ENCODE measurements at regions not wholly inside any gene's neighbourhood (a gene's known extent, or its start where the extent isn't known, plus 50 kb on each side); places are given as distances from the start of the nearest gene placed in this dataset.
A peak's percentile ranks its signal among the peaks of the same experiment; 100 is the strongest.

DNA sequence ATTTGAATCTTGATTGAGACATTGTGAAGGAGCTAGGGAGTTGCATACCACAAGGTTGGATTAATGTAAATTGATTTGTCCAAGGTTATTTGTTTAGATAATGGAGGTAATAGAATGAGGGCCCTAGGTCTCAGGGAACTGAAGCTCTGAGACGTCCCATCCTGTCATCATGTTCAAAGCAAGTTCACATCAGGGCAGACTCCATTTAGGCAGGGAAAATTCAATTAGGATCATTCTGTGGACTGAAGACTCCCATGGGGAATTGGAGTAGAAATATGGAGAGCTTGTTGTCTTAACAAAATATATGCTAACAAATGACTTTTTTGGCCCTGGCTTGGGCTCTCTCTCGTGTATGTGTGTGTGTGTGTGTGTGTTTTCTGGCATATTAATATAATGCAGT is 722.0 kb upstream of the ADAMTS16 start:
- DNase-seq = no peak

GRCh38 chr5:4419281-4419680 is 720.8 kb upstream of the ADAMTS16 start:
- no peak for DNase-seq

DNA sequence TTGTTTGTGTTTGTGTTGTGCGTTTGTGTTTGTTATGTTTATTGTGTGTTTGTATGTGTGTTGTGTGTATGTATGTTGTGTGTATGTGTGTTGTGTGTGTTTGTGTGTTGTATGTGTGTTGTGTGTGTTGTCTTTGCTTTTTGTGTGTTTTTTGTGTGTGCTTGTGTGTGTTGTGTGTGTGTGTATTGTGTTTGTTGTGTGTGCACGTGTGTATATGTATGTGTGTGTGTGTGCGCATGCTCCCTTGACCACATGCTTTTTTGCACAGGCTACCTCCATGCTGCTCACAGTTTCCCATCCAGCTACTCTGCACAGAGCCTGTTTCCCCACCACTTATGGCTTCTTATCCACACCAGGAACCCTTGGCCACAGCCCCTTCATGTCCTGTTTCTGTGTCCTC is 720.0 kb upstream of the ADAMTS16 start:
- DNase-seq = no peak

GRCh38 chr5:4420681-4421080 is 719.4 kb upstream of the ADAMTS16 start:
- DNase-seq = no peak

DNA sequence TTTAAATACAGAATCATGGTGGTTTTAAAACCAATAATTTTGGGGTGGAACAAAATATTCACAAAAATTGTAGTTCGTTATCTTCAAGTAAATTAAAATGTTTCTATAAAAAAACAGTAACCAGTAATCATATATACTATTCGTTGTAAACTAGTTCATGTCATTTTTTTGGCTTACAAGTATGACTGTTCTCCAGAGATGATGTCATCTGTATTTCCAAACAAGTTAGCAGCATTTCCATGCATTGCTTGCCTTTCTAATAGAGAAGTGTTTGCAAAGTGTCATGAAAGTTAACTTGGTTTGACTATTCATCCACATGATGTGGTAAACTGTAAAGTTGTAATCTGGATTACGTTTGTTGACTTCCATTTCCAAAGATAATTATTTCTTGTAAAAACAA is 717.9 kb upstream of the ADAMTS16 start:
- DNase-seq = no peak

DNA sequence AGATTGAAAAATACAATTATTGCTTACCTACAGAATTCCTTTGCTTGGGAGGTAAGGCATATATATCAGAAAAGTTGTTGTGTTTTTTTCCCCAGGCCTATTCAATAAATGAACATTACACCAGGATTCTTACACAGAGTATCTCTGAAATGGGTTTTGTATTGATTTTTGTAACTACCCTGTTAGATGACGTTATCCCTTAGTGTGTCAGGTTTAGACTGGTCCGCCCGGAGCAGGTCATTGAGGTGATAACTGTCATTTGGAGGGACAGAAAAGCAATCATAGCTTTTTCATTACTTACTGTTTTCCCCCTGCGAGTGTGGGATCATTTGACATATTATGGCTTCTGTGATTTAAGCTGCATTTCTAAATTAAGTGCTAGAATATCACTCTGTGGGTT is 715.2 kb upstream of the ADAMTS16 start:
- no peak for DNase-seq

- DNase-seq = no peak
Measured at GRCh38 chr5:4440536-4440935, 699.6 kb upstream of the ADAMTS16 start.

DNA sequence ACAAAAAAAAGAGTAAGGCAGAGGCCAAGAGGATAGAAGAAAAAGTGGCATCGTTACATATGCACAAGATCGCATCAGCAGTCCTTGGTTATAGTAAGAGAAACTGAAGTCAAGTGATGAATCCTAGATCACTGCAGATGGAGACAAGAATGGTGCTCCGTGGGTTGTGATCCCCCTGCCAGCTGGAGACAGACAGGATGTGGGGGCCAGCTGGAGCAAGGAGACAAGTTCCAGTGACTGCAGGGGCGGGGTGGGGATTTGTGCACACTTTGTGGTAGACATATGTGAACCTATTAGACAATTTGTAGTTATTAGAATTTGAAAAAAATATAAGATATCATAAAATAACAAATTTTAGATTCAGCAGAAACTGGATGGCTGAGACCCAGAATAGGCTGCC is 697.9 kb upstream of the ADAMTS16 start:
- DNase-seq = no peak

DNA sequence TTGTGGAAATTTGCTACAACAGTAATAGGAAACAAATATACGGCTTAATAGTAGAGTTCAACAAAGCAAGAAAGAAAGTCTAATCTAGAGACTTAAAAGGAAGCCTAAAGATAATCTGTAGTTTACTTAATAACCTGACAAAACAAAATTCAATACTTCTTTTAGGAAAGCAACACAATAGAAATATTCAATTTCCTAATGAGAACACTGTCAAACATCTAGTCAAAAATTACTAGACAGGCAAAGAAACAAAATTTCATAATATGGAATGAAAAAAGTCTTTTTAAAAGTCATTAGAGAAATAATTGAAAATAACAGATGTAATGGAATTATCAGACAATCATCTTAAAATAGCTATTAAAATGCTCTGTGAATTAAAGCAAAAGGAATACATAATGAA is 692.5 kb upstream of the ADAMTS16 start:
- no peak for DNase-seq

DNA sequence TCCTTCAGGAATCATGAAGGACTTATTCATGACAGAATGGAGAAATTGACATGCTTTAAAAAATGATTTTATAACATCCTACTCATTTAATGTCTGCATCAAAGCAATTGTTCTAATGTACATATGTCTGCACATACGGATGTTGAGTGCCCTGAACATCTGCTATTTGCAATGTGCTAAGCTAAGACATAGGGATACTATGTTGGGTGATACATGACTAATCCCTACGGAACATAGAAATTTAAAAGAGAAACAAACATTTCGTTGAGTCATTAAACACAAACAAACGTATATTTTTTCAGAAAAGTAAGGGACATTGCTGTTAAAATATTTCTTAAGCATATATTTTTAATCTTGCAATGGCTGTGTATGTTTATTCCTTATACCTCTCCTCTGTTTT is 686.5 kb upstream of the ADAMTS16 start:
- peak; percentile 62 for DNase-seq

- DNase-seq = no peak
Measured at GRCh38 chr5:4479426-4479825, 660.7 kb upstream of the ADAMTS16 start.

DNA sequence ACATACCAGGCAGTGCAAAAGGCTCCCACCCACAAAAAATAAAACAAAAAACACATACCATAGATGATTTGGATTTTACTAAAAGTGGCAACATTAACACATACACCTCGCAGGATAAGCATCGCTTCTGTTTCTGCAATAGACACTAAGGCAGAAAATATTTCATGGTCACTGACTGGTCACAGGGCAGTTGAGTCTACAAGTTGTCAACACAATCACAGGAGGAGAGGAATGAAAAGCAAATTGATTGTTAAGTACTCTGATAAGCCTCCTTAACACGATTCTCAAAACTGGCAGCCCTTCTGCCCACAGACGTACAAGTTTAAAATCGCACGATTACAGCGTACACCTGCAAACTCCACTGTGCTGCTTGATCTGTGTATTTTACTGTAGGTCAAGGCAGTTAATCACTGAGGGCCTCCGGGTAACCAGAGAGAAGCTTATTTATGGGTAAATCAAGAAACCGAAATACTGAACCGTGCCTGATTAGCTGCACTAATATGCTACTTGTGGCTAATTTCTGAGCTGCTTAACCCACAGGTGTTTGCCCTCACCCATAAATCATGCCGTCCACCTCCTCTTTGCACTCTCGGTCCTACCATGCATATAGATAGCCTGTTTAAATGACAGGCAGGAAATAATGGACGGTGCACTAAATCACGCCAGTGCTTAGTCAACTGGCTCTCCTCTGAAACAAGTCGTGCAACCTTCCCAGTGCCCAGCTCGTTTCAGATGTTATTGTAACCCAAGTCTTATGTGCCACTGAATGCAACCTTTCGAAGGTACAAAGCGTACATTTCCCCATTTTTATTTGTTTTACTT is 659.4 kb upstream of the ADAMTS16 start:
- DNase-seq = peak; percentile 42

- DNase-seq = no peak
Measured at GRCh38 chr5:4487581-4487980, 652.5 kb upstream of the ADAMTS16 start.

DNA sequence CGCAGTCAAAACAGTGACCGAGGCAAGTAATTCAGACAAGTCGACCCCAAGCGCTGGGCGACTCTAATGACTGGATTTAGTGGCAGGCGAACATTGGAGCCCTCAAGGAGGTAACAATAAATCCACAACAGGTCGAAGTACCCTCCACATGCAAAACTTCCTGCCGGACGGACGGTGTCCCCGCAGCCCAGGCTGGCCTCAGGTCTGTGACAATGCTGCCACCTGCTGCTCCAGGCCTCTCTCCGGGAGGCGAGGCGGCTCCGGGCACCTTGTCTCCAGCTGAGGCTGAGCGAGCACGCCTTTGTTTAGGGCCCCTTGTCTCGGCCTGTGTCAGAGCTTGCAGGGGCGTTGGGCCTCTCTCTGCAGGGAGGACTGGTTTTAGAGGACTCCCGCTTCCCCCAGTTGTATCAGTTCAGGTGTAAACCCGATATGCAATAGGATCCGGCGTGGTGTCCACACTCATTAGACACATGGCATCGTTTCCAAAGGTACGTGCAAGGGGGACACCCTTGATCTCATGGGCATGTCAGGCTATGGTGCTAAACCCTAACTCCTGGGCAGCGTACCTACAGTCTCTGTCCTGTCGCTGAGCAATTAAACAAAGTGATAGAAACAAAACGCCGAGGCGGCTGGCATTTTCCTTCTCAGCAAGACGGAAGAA is 628.0 kb upstream of the ADAMTS16 start:
- DNase-seq = peak; percentile 38

- DNase-seq = no peak
Measured at GRCh38 chr5:4513381-4513780, 626.7 kb upstream of the ADAMTS16 start.

DNA sequence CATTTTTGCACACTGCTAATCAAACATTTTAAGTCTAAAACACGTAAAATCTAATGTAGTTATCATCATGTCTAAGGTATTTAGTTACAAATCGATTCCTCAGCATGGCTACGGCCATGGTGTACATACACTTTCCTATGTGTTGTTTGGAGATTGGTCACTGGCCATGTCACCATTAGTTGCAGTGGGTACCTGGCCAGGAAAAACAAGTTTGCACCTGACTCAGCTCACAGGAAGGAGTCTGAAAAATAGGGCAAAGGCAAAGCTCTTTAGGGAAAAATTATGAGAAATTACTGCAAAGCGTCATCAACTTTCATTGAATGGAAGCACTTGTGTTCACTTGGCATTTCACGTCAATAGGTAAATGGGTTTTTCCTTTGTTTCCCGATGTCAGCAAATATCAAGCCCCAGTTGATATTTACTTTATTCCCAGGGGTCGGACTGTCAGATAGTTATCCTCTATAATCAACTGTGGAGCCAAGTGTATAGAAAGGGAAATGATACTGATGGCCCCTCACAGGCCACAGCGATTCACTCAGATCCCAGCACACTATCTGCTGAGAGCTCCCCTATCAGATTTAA is 626.0 kb upstream of the ADAMTS16 start:
- DNase-seq = no peak

DNA sequence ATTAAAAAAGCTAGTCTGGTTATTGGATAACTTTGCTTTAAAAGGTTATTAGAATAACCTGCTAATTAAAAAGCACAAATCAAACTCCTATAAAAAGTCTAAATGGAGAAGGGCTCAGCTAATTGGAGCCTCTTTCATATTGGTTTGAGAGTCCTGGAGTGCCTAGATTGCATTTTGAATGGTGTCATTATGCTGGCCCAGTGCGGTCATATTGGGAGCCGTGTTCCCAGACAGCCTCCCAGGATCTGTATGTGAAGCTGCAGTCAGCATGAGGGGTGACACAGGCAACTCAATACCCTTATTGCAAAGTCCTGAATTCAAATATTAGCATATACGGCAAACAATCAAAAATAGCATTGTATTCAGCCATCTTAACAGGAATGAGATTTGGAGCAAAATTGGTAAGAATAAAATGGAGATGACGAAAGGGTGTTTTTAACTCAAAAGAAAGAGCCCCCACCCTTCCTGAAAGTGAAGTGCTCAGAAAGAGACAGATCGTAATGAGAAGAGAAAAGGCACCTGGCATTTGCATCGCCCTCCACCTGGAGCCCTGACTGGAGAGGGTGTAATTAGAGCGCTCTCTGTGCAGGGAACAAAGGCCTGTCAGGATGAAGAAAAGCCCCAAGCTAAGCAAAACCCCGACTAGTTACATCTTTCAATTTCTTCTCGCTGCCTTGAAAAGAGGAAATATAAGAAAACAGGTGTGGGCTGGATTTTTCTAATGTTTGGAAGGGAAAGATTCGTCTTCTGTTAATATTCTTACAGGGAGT is 621.0 kb upstream of the ADAMTS16 start:
- no peak for DNase-seq

DNA sequence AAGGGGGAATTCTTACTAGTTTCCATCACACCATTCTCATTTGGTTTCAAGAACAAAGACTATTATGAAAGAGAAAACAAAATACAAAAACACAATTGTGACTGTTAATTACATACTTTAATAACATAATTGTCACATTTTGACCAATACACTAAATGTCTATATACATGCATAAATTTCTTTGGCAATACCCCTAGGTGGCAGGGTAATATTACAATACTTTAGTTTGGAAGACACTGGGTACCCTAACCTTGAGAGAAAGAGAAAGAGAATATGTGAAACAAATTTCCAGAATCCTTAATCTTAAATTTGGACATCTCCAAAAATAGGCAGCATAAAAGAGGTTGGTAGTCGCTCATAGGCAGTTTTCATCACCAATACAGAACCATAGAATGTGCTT is 619.6 kb upstream of the ADAMTS16 start:
- DNase-seq = peak; percentile 8

- no peak for DNase-seq
Measured at GRCh38 chr5:4523038-4523437, 617.1 kb upstream of the ADAMTS16 start.

GRCh38 chr5:4531756-4532704 is 608.1 kb upstream of the ADAMTS16 start:
- no peak for DNase-seq

DNA sequence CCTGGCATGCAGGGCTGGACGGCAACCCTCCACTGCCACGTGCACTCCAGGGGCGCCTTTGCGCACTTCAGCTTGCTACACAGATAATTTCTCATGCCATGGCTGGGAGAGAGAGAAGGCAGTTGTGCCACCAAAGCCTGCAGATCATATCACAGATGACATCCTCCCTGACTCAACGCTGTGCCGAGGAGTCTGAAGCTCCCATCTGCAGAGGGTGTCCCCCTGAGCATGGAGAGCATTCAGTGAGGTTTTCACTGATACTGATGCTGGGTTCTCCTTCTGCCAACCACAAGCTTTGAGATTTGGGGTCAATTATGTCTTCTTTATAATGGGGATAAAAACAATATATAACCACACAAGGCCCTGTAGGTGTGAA is 607.4 kb upstream of the ADAMTS16 start:
- DNase-seq = no peak

Data from fibroblast of skin of back (primary cell).